ENCODE measurements at regions not wholly inside any gene's neighbourhood (a gene's known extent, or its start where the extent isn't known, plus 50 kb on each side); places are given as distances from the start of the nearest gene placed in this dataset.
A peak's percentile ranks its signal among the peaks of the same experiment; 100 is the strongest.

DNA sequence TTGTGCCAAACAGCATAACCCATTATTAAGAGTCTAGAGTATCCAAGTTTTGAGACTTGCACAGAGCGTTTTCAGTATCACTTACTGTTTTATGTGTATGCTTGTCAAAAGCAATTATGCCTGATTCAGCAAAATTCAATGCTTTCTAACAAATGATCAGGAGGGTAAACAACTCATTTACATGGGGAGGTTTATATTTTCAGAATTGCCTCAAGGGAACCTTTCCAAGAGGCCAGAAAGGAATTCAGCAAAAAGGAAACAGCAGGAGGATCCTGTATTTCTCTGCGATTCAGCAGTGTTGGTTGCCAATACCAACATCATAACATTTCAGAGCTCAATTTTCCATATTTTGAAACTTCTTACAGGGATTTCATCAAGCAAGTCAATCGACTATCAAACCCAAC is 69.3 kb upstream of the DAB2 start:
- H3K27me3 Mint-ChIP-seq (ENCODE audit: insufficient read depth, unreplicated experiment), result no peaks in the 10 kb centered on the region
- no TSS peak for BruUV-seq (replicated peaks)
- H3K36me3 Mint-ChIP-seq (ENCODE audit: insufficient read depth, unreplicated experiment), result no peaks in the 10 kb centered on the region
- ChIA-PET POLR2A (no interaction called here), CTCF (interaction anchor here (1.5 to 1.8 kb wide), 2 partner anchors 118 to 122 kb away, joined by 4 to 6 read pairs; no protein-coding TSS in a partner anchor)
- H3K27ac Mint-ChIP-seq (ENCODE audit: low read depth, unreplicated experiment), result no peak overlapping the region
- peak; percentile 13 for DNase-seq (ENCODE audit: unreplicated experiment)
- no peak overlapping the region for H3K4me3 Mint-ChIP-seq (ENCODE audit: unreplicated experiment)
- TF ChIP-seq, protein P1, sequence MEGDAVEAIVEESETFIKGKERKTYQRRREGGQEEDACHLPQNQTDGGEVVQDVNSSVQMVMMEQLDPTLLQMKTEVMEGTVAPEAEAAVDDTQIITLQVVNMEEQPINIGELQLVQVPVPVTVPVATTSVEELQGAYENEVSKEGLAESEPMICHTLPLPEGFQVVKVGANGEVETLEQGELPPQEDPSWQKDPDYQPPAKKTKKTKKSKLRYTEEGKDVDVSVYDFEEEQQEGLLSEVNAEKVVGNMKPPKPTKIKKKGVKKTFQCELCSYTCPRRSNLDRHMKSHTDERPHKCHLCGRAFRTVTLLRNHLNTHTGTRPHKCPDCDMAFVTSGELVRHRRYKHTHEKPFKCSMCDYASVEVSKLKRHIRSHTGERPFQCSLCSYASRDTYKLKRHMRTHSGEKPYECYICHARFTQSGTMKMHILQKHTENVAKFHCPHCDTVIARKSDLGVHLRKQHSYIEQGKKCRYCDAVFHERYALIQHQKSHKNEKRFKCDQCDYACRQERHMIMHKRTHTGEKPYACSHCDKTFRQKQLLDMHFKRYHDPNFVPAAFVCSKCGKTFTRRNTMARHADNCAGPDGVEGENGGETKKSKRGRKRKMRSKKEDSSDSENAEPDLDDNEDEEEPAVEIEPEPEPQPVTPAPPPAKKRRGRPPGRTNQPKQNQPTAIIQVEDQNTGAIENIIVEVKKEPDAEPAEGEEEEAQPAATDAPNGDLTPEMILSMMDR (IDR thresholded peaks at IDR 0.05; ENCODE audit: unreplicated experiment), result no peak
- intact Hi-C loops (cut with micrococcal nuclease), result no loop called here
- H3K4me1 Mint-ChIP-seq (ENCODE audit: insufficient read depth, unreplicated experiment), result peaks cover 14% of the 10 kb centered on the region
- peaks cover 8% of the 10 kb centered on the region for H3K9me3 Mint-ChIP-seq (ENCODE audit: unreplicated experiment)

DNA sequence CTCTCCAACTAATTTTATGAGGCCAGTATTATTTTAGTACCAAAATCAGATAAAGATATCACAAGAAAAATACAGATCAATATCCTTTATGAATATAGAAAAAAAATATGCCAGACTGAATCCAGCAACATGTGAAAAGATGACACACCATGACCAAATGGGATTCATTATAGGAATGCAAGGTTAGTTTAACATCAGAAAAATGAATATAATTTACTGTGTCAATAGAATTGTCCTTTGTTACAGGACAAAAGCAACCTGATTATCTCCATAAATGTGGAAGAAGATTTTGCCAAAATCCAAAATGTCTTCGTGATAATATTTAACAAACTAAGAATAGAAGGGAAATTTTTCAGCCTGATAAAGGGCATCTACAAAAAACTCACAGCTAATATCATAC is 66.4 kb upstream of the DAB2 start:
- DNase-seq (ENCODE audit: unreplicated experiment), result no peak
- Mint-ChIP-seq H3K4me3 (ENCODE audit: unreplicated experiment) (no peak overlapping the region), H3K36me3 (ENCODE audit: insufficient read depth, unreplicated experiment) (no peaks in the 10 kb centered on the region), H3K4me1 (ENCODE audit: insufficient read depth, unreplicated experiment) (peaks cover 5% of the 10 kb centered on the region), H3K27ac (ENCODE audit: low read depth, unreplicated experiment) (no peak overlapping the region), H3K27me3 (ENCODE audit: insufficient read depth, unreplicated experiment) (no peaks in the 10 kb centered on the region), H3K9me3 (ENCODE audit: unreplicated experiment) (peaks cover 8% of the 10 kb centered on the region)
- no TSS peak for BruUV-seq (replicated peaks)
- POLR2A ChIA-PET, result no interaction called here
- CTCF ChIA-PET, result interaction anchor here (0.8 kb wide), 1 partner anchor 115 kb away, joined by 3 read pairs; no protein-coding TSS in a partner anchor
- TF ChIP-seq, protein P1 (IDR thresholded peaks at IDR 0.05; ENCODE audit: unreplicated experiment), result no peak
- intact Hi-C loops (cut with micrococcal nuclease), result no loop called here

DNA sequence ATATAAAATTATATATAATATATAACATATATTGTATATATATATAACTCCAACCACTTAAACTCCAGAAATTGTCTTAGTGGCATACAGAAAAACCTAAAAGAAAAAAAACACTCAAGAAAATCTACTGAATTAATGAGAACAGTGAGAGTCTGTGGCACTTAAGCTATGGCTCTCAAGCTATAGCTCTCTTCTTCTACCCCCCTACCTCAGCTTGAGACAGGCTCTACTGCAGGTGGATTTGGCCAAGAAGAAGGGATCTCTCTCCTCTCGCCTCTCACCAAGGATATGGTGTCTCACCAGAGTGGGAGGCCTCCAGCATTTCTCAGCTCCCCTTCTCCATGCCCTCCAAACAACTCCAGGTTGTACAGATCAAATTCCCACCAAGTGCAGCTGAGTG is 64.5 kb upstream of the DAB2 start:
- Mint-ChIP-seq H3K4me3 (ENCODE audit: unreplicated experiment) (no peak overlapping the region), H3K36me3 (ENCODE audit: insufficient read depth, unreplicated experiment) (no peaks in the 10 kb centered on the region), H3K27ac (ENCODE audit: low read depth, unreplicated experiment) (no peak overlapping the region), H3K4me1 (ENCODE audit: insufficient read depth, unreplicated experiment) (peaks cover 4% of the 10 kb centered on the region), H3K27me3 (ENCODE audit: insufficient read depth, unreplicated experiment) (no peaks in the 10 kb centered on the region), H3K9me3 (ENCODE audit: unreplicated experiment) (peaks cover 8% of the 10 kb centered on the region)
- intact Hi-C loops (cut with micrococcal nuclease), result no loop called here
- no peak for DNase-seq (ENCODE audit: unreplicated experiment)
- POLR2A ChIA-PET, result no interaction called here
- CTCF ChIA-PET, result interaction anchor here (1.2 kb wide), 1 partner anchor 32 kb away, joined by 3 read pairs; no protein-coding TSS in a partner anchor
- BruUV-seq (replicated peaks), result no TSS peak
- TF ChIP-seq, protein P1 (IDR thresholded peaks at IDR 0.05; ENCODE audit: unreplicated experiment), result no peak

DNA sequence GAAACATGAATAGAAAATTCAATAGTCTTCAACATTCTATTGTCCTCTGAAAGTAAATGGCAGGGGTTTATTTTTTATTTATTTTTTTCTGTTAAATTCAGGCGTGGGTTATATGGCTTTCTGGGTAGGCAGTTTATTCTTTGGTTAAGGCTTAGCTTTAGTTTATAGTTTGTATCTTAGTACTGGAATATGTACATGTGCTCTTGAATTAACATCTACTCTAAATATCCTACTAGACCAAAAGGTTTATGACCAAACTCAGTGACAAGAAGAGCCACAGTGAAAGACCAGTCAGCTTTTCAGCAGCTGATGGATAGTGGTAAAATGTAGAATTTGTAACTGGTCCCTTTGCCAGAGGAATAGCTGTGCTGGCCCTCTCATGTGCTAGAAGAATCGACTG is 62.0 kb upstream of the DAB2 start:
- no TSS peak for BruUV-seq (replicated peaks)
- TF ChIP-seq, protein P1 (IDR thresholded peaks at IDR 0.05; ENCODE audit: unreplicated experiment), result no peak
- no peak for DNase-seq (ENCODE audit: unreplicated experiment)
- H3K27me3 Mint-ChIP-seq (ENCODE audit: insufficient read depth, unreplicated experiment), result no peaks in the 10 kb centered on the region
- H3K4me1 Mint-ChIP-seq (ENCODE audit: insufficient read depth, unreplicated experiment), result no peaks in the 10 kb centered on the region
- intact Hi-C loops (cut with micrococcal nuclease), result no loop called here
- H3K9me3 Mint-ChIP-seq (ENCODE audit: unreplicated experiment), result peaks cover 8% of the 10 kb centered on the region
- CTCF ChIA-PET, result no interaction called here
- H3K36me3 Mint-ChIP-seq (ENCODE audit: insufficient read depth, unreplicated experiment), result no peaks in the 10 kb centered on the region
- POLR2A ChIA-PET, result interaction anchor here (0.6 to 1.9 kb wide), 2 partner anchors 13 to 37 kb away, joined by 3 to 4 read pairs; no protein-coding TSS in a partner anchor
- no peak overlapping the region for H3K27ac Mint-ChIP-seq (ENCODE audit: low read depth, unreplicated experiment)
- no peak overlapping the region for H3K4me3 Mint-ChIP-seq (ENCODE audit: unreplicated experiment)

Data from MCF 10A (cell line).